OCI-LY3 (cell line): ENCODE measurements at regions not wholly inside any gene's neighbourhood (a gene's known extent, or its start where the extent isn't known, plus 50 kb on each side); places are given as distances from the start of the nearest gene placed in this dataset.

Experiments used
- H2AFZ ChIP-seq: fragments of 200-600, 300-600 bp; shearing (Covaris generic); 2 replicates; pipeline ENCODE4 v1.6.0; 2014; ENCODE audit warnings: antibody characterized with exemption, low read depth, low read length
- H3K27ac ChIP-seq: fragments of 200-600, 300-600 bp; sonication (generic); 2 replicates; pipeline ENCODE4 v1.5.1; 2014; ENCODE audit warnings: mild to moderate bottlenecking, low read length, moderate library complexity, mixed read lengths
- H3K27me3 ChIP-seq: fragments of 200-600, 300-600 bp; sonication (generic); 2 replicates; pipeline ENCODE4 v1.6.1; 2014; ENCODE audit warnings: low read depth, low read length, mixed read lengths
- H3K36me3 ChIP-seq: fragments of 200-600, 300-600 bp; sonication (generic); replicated peaks from 2 replicates; pipeline ENCODE3; 2014; ENCODE audit warnings: low read depth, low read length, mixed read lengths
- H3K4me1 ChIP-seq: fragments of 300-600, 200-600 bp; sonication (generic); 2 replicates; pipeline ENCODE4 v1.6.1; 2014; ENCODE audit warnings: low read length, mixed read lengths
- H3K4me2 ChIP-seq: fragments of 200-600, 300-600 bp; sonication (generic); 2 replicates; pipeline ENCODE4 v1.6.1; 2014; ENCODE audit warnings: low read length, mixed read lengths
- H3K4me3 ChIP-seq: fragments of 300-600, 200-600 bp; sonication (generic); 2 replicates; pipeline ENCODE4 v1.5.1; 2014; ENCODE audit warnings: antibody characterized with exemption, mild to moderate bottlenecking, low read length, moderate library complexity
- H3K79me2 ChIP-seq: fragments of 300-600, 200-600 bp; shearing (Covaris generic); 2 replicates; pipeline ENCODE4 v1.6.1; 2014; ENCODE audit warnings: mild to moderate bottlenecking, low read length, mixed read lengths
- H3K9ac ChIP-seq: fragments of 300-600, 200-600 bp; shearing (Covaris generic); 2 replicates; pipeline ENCODE4 v1.6.0; 2014; ENCODE audit warnings: mild to moderate bottlenecking, low read length, moderate library complexity
- H3K9me3 ChIP-seq: fragments of 200-600, 300-600 bp; shearing (Covaris generic); 2 replicates; pipeline ENCODE4 v1.6.1; 2014; ENCODE audit warnings: low read length, mixed read lengths; ENCODE audit not compliant: insufficient read depth
- H4K20me1 ChIP-seq: fragments of 200-600, 300-600 bp; sonication (generic); 2 replicates; pipeline ENCODE4 v1.6.1; 2016; ENCODE audit warnings: low read length, mixed read lengths; ENCODE audit not compliant: insufficient read depth
- CTCF ChIP-seq: fragments of 200-600, 300-600 bp; sonication (generic); IDR thresholded peaks from 2 replicates; pipeline ENCODE4 v1.5.1; 2014; ENCODE audit warnings: antibody characterized with exemption, low read length, low read depth
- EZH2phosphoT487 ChIP-seq: fragments of 200-600 bp; shearing (Covaris generic); IDR thresholded peaks from 2 replicates; pipeline ENCODE4 v1.6.1; 2018; ENCODE audit warnings: antibody characterized with exemption, mixed run types, low read depth

GRCh38 chr14:42508209-42508946 is 901.7 kb downstream of the LRFN5 start:
- no peak overlapping the region for H3K27ac ChIP-seq
- no peaks in the 10 kb centered on the region for H3K9me3 ChIP-seq
- no peak overlapping the region for H2AFZ ChIP-seq
- H3K79me2 ChIP-seq = no peaks in the 10 kb centered on the region
- H3K4me1 ChIP-seq = peaks cover 6% of the 10 kb centered on the region
- no peaks in the 10 kb centered on the region for H3K36me3 ChIP-seq
- no peaks in the 10 kb centered on the region for H3K27me3 ChIP-seq
- H3K4me3 ChIP-seq = no peak overlapping the region
- no peak overlapping the region for H3K4me2 ChIP-seq
- TF ChIP-seq CTCF (no peak), EZH2phosphoT487 (no peak)
- no peak overlapping the region for H3K9ac ChIP-seq
- H4K20me1 ChIP-seq = no peaks in the 10 kb centered on the region

- Histone ChIP-seq H3K27ac (no peak overlapping the region), H3K9me3 (no peaks in the 10 kb centered on the region), H3K4me2 (no peak overlapping the region), H3K27me3 (no peaks in the 10 kb centered on the region), H2AFZ (no peak overlapping the region), H3K4me3 (no peak overlapping the region), H3K9ac (no peak overlapping the region), H3K4me1 (no peaks in the 10 kb centered on the region), H3K79me2 (no peaks in the 10 kb centered on the region), H4K20me1 (no peaks in the 10 kb centered on the region), H3K36me3 (no peaks in the 10 kb centered on the region)
- TF ChIP-seq EZH2phosphoT487 = no peak
- no peak for TF ChIP-seq CTCF
Measured at GRCh38 chr14:42504433-42504832, 897.8 kb downstream of the LRFN5 start.

- H3K27ac ChIP-seq = no peak overlapping the region
- H2AFZ ChIP-seq = no peak overlapping the region
- H3K4me3 ChIP-seq = no peak overlapping the region
- H3K79me2 ChIP-seq = no peaks in the 10 kb centered on the region
- H3K36me3 ChIP-seq = no peaks in the 10 kb centered on the region
- TF ChIP-seq CTCF (no peak), EZH2phosphoT487 (no peak)
- H3K4me1 ChIP-seq = no peaks in the 10 kb centered on the region
- no peaks in the 10 kb centered on the region for H3K9me3 ChIP-seq
- no peaks in the 10 kb centered on the region for H3K27me3 ChIP-seq
- H4K20me1 ChIP-seq = no peaks in the 10 kb centered on the region
- H3K9ac ChIP-seq = no peak overlapping the region
- no peak overlapping the region for H3K4me2 ChIP-seq
Measured at GRCh38 chr14:42499137-42499536, 892.5 kb downstream of the LRFN5 start.

- TF ChIP-seq CTCF (no peak), EZH2phosphoT487 (no peak)
- Histone ChIP-seq H2AFZ (no peak overlapping the region), H3K4me1 (no peaks in the 10 kb centered on the region), H3K4me3 (no peak overlapping the region), H3K36me3 (no peaks in the 10 kb centered on the region), H3K27ac (no peak overlapping the region), H3K79me2 (no peaks in the 10 kb centered on the region), H3K4me2 (no peak overlapping the region), H3K9ac (no peak overlapping the region), H3K27me3 (no peaks in the 10 kb centered on the region), H3K9me3 (no peaks in the 10 kb centered on the region), H4K20me1 (no peaks in the 10 kb centered on the region)
Measured at GRCh38 chr14:42490536-42490935, 883.9 kb downstream of the LRFN5 start.
